Ecto neural progenitor cell (in vitro differentiated cells): ENCODE measurements at regions not wholly inside any gene's neighbourhood (a gene's known extent, or its start where the extent isn't known, plus 50 kb on each side); places are given as distances from the start of the nearest gene placed in this dataset.
"Not testable (repeated sequence)": the region's sequence is repeated elsewhere in the genome, so short reads cannot be mapped to it uniquely, and the experiment has no call there.

Source experiments
- DNase-seq: peaks from one replicate; pipeline ENCODE4 v3.0.0-alpha.2; 2018; ENCODE audit warnings: low spot score

GRCh38 chr9:104980039-104980654 lies 52.2 kb upstream of the ABCA1 start:
- no peak for DNase-seq

- no peak for DNase-seq
These were observed 53.7 kb upstream of the ABCA1 start for GRCh38 chr9:104981543-104982129.

GRCh38 chr9:104982543-104982942 lies 54.6 kb upstream of the ABCA1 start:
- DNase-seq = no peak

- DNase-seq = no peak
These were observed 55.5 kb upstream of the ABCA1 start for GRCh38 chr9:104983491-104983890.

GRCh38 chr9:104984121-104984520 lies 56.2 kb upstream of the ABCA1 start:
- DNase-seq = no peak

- no peak for DNase-seq
These were observed 56.6 kb upstream of the ABCA1 start for GRCh38 chr9:104984542-104984941.

GRCh38 chr9:104984948-104985347 lies 57.0 kb upstream of the ABCA1 start:
- DNase-seq = no peak

GRCh38 chr9:104986096-104986495 lies 58.1 kb upstream of the ABCA1 start:
- no peak for DNase-seq

- no peak for DNase-seq
These were observed 59.8 kb upstream of the ABCA1 start for GRCh38 chr9:104987743-104988142.

GRCh38 chr9:104988539-104988938 lies 60.6 kb upstream of the ABCA1 start:
- DNase-seq = no peak

GRCh38 chr9:104991144-104991953 lies 63.4 kb upstream of the ABCA1 start:
- DNase-seq = peak; percentile 81

GRCh38 chr9:104992659-104993058 lies 64.7 kb upstream of the ABCA1 start:
- no peak for DNase-seq

- peak; percentile 60 for DNase-seq
These were observed 65.5 kb upstream of the ABCA1 start for GRCh38 chr9:104993291-104993963.

- DNase-seq = no peak
These were observed 69.6 kb upstream of the ABCA1 start for GRCh38 chr9:104997536-104997935.

GRCh38 chr9:104999136-104999535 lies 71.2 kb upstream of the ABCA1 start:
- no peak for DNase-seq

GRCh38 chr9:105000529-105000928 lies 72.6 kb upstream of the ABCA1 start:
- DNase-seq = not testable (repeated sequence)

GRCh38 chr9:105004466-105005090 lies 76.6 kb upstream of the ABCA1 start:
- no peak for DNase-seq

- DNase-seq = no peak
These were observed 77.2 kb upstream of the ABCA1 start for GRCh38 chr9:105005186-105005585.

GRCh38 chr9:105006514-105006913 lies 78.6 kb upstream of the ABCA1 start:
- no peak for DNase-seq

GRCh38 chr9:105007143-105007542 lies 79.2 kb upstream of the ABCA1 start:
- DNase-seq = no peak

GRCh38 chr9:105010089-105010488 lies 82.1 kb upstream of the ABCA1 start:
- DNase-seq = not testable (repeated sequence)

GRCh38 chr9:105021917-105022316 lies 94.0 kb upstream of the ABCA1 start:
- DNase-seq = no peak
